ENCODE measurements at regions not wholly inside any gene's neighbourhood (a gene's known extent, or its start where the extent isn't known, plus 50 kb on each side); places are given as distances from the start of the nearest gene placed in this dataset.

DNA sequence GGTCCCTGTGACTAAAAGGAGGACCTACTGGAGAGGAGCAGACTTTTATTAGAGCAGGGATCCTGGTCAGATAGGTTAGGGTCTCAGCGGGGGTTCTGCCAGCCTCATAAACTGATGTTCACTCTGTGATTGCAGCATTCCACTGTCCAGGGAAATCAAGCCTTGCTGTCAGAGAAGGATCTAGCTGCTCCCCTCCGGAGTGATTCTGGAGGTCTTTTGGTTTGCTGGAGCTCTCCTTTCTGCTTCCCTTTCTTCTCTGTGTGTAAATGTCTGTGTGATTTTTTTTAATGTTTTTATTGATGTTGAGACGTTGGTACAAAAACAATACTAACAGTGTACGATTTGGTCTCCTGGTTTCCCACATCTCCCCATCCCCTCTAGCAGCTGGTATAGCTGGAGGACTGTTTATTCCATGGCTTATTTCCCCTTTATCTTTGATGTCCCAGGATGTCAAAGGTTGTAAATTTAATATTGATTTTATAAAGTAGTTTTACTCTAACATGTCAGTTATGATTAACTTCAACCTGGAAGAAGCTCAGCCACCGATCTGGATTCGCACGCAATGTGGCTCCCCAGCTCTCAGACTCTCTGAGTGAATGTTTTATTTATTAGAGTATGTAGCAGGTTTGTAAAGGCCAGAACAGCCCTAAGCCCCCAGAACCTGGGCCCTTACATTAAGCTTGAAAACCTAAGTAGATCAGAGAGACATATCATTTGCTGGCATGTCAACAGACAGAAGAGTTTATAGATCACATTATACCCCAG lies 202.3 kb upstream of the G2E3 start:
- no peak for TF ChIP-seq EZH2 (IDR thresholded peaks at IDR 0.05; ENCODE audit: insufficient read depth, poor library complexity, severe bottlenecking)
- no peak for TF ChIP-seq EZH2phosphoT487 (IDR thresholded peaks at IDR 0.05; ENCODE audit: insufficient read depth, low read depth)

Measured in GM23248 (cell line).